ENCODE measurements at regions not wholly inside any gene's neighbourhood (a gene's known extent, or its start where the extent isn't known, plus 50 kb on each side); places are given as distances from the start of the nearest gene placed in this dataset.

DNA sequence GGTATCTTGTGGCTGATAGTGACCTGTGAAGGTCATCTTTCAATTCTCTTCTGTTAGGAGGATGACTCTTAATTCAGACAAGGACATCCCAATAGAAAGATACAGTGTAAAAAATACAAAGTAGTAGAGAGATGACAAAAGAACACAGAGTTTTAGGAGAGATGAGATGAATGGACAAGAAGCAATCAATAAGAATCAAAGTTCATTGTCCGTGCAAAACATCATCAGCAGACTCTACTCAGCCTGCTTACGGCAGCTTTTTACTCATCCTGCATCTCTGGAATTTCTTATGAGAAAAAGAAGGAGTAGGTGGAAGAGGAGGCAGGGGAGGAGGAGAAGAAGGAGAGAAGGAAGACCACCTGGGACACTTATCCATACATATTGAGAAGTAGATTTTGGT, 2131.7 kb downstream of the ARAP2 start:
- no peaks in the 10 kb centered on the region for H3K4me1 ChIP-seq (ENCODE audit: insufficient read depth, low read length, poor library complexity, severe bottlenecking)
- no peak for DNase-seq (ENCODE audit: low spot score)
- H3K9me3 ChIP-seq (ENCODE audit: low read depth, low read length, poor library complexity, severe bottlenecking) = no peaks in the 10 kb centered on the region
- ChIA-PET CTCF (no interaction called here), POLR2A (ENCODE audit: low non-redundant PET) (no interaction called here)
- TF ChIP-seq, protein P1, sequence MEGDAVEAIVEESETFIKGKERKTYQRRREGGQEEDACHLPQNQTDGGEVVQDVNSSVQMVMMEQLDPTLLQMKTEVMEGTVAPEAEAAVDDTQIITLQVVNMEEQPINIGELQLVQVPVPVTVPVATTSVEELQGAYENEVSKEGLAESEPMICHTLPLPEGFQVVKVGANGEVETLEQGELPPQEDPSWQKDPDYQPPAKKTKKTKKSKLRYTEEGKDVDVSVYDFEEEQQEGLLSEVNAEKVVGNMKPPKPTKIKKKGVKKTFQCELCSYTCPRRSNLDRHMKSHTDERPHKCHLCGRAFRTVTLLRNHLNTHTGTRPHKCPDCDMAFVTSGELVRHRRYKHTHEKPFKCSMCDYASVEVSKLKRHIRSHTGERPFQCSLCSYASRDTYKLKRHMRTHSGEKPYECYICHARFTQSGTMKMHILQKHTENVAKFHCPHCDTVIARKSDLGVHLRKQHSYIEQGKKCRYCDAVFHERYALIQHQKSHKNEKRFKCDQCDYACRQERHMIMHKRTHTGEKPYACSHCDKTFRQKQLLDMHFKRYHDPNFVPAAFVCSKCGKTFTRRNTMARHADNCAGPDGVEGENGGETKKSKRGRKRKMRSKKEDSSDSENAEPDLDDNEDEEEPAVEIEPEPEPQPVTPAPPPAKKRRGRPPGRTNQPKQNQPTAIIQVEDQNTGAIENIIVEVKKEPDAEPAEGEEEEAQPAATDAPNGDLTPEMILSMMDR (conservative IDR thresholded peaks at IDR 0.05; ENCODE audit: low read depth, low read length) = no peak
- TF ChIP-seq EZH2 (IDR thresholded peaks at IDR 0.05; ENCODE audit: borderline replicate concordance, low read depth, low read length, poor library complexity, severe bottlenecking) = no peak
- intact Hi-C loops (cut with micrococcal nuclease; ENCODE audit: unreplicated experiment) = no loop called here
- no peak overlapping the region for H3K27ac ChIP-seq (ENCODE audit: low read depth, low read length, poor library complexity, severe bottlenecking)
- no peak overlapping the region for H3K4me3 ChIP-seq (ENCODE audit: low read depth, low read length, poor library complexity, severe bottlenecking)
- H3K36me3 ChIP-seq (ENCODE audit: insufficient read depth, low read length, poor library complexity, severe bottlenecking) = no peaks in the 10 kb centered on the region
- H3K27me3 ChIP-seq (replicated peaks; ENCODE audit: insufficient read depth, low read depth, low read length, poor library complexity) = no peaks in the 10 kb centered on the region
- no TSS peak for BruUV-seq (replicated peaks)

DNA sequence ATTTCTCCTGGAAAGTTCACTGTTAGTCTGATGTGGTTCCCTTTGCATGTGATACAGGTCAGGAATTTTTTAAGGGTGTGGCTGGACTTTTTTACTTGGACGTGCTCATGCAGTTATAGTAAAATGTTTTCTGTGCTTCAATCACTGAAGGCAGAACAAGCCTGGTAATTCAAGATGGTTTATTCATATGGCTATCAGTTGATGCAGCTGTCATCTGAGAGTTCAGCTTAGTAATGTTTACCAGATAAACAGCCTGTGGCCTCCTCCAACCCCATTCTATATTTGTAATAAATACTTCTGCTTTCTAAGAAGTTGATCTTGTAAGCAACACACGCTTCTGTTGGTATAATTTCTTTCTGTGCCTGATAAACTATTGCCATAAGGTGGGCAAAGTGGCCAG, 2105.9 kb downstream of the ARAP2 start:
- Histone ChIP-seq H3K9me3 (ENCODE audit: low read depth, low read length, poor library complexity, severe bottlenecking) (peaks cover 5% of the 10 kb centered on the region), H3K4me3 (ENCODE audit: low read depth, low read length, poor library complexity, severe bottlenecking) (no peak overlapping the region), H3K27me3 (replicated peaks; ENCODE audit: insufficient read depth, low read depth, low read length, poor library complexity) (no peaks in the 10 kb centered on the region), H3K36me3 (ENCODE audit: insufficient read depth, low read length, poor library complexity, severe bottlenecking) (no peaks in the 10 kb centered on the region), H3K4me1 (ENCODE audit: insufficient read depth, low read length, poor library complexity, severe bottlenecking) (no peaks in the 10 kb centered on the region), H3K27ac (ENCODE audit: low read depth, low read length, poor library complexity, severe bottlenecking) (no peak overlapping the region)
- CTCF ChIA-PET = no interaction called here
- TF ChIP-seq, protein P1 (conservative IDR thresholded peaks at IDR 0.05; ENCODE audit: low read depth, low read length) = no peak
- no peak for TF ChIP-seq EZH2 (IDR thresholded peaks at IDR 0.05; ENCODE audit: borderline replicate concordance, low read depth, low read length, poor library complexity, severe bottlenecking)
- no TSS peak for BruUV-seq (replicated peaks)
- no peak for DNase-seq (ENCODE audit: low spot score)
- intact Hi-C loops (cut with micrococcal nuclease; ENCODE audit: unreplicated experiment) = no loop called here
- POLR2A ChIA-PET (ENCODE audit: low non-redundant PET) = no interaction called here

DNA sequence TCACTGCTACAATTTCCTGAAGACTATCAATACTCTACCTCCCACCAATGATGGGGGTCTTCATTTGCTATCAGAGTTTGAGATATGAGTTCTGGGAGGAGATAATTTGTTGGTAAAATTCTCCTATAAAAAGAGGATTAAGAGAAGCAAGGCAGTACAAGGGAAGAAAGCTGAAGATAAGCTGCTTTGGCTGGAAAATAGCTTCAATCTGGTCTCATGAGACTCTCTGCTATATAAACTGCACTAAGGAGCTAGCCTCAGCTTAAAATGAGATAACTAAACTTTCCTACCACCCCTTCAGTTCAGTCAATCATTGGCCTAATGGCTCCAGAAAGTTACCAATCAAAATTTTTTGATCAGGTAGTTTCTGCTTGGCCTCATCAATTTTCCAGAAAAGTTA, 2105.0 kb downstream of the ARAP2 start:
- POLR2A ChIA-PET (ENCODE audit: low non-redundant PET) = no interaction called here
- no peak for DNase-seq (ENCODE audit: low spot score)
- TF ChIP-seq, protein P1 (conservative IDR thresholded peaks at IDR 0.05; ENCODE audit: low read depth, low read length) = no peak
- no peak for TF ChIP-seq EZH2 (IDR thresholded peaks at IDR 0.05; ENCODE audit: borderline replicate concordance, low read depth, low read length, poor library complexity, severe bottlenecking)
- H3K4me3 ChIP-seq (ENCODE audit: low read depth, low read length, poor library complexity, severe bottlenecking) = no peak overlapping the region
- H3K9me3 ChIP-seq (ENCODE audit: low read depth, low read length, poor library complexity, severe bottlenecking) = peaks cover 5% of the 10 kb centered on the region
- no peak overlapping the region for H3K27ac ChIP-seq (ENCODE audit: low read depth, low read length, poor library complexity, severe bottlenecking)
- no peaks in the 10 kb centered on the region for H3K4me1 ChIP-seq (ENCODE audit: insufficient read depth, low read length, poor library complexity, severe bottlenecking)
- intact Hi-C loops (cut with micrococcal nuclease; ENCODE audit: unreplicated experiment) = no loop called here
- BruUV-seq (replicated peaks) = no TSS peak
- CTCF ChIA-PET = no interaction called here
- no peaks in the 10 kb centered on the region for H3K36me3 ChIP-seq (ENCODE audit: insufficient read depth, low read length, poor library complexity, severe bottlenecking)
- H3K27me3 ChIP-seq (replicated peaks; ENCODE audit: insufficient read depth, low read depth, low read length, poor library complexity) = no peaks in the 10 kb centered on the region
